H9 (cell line): ENCODE measurements at regions not wholly inside any gene's neighbourhood (a gene's known extent, or its start where the extent isn't known, plus 50 kb on each side); places are given as distances from the start of the nearest gene placed in this dataset.

Source experiments
- DNase-seq: peaks from one replicate; pipeline ENCODE4 v3.0.0-alpha.2; 2017
- H2AFZ ChIP-seq: one replicate; pipeline ENCODE4 v1.6.1; 2013; ENCODE audit warnings: mild to moderate bottlenecking, low read length, control low read depth, moderate library complexity
- H2AK5ac ChIP-seq: 2 replicates; pipeline ENCODE4 v1.6.1; 2013; ENCODE audit warnings: low read length, control low read depth, mixed read lengths; ENCODE audit not compliant: insufficient read length
- H2BK120ac ChIP-seq: one replicate; pipeline ENCODE4 v1.6.1; 2013; ENCODE audit warnings: low read depth, mild to moderate bottlenecking, low read length, control low read depth, inconsistent platforms; ENCODE audit not compliant: poor library complexity, severe bottlenecking
- H2BK12ac ChIP-seq: 2 replicates; pipeline ENCODE4 v1.6.1; 2013; ENCODE audit warnings: low read length, control low read depth, mixed read lengths, low read depth; ENCODE audit not compliant: insufficient read length
- H2BK15ac ChIP-seq: 2 replicates; pipeline ENCODE4 v1.6.1; 2013; ENCODE audit warnings: low read depth, low read length, control low read depth
- H2BK20ac ChIP-seq: one replicate; pipeline ENCODE4 v1.6.1; 2013; ENCODE audit warnings: low read depth, mild to moderate bottlenecking, low read length, control low read depth, inconsistent platforms; ENCODE audit not compliant: poor library complexity, severe bottlenecking
- H2BK5ac ChIP-seq: 2 replicates; pipeline ENCODE4 v1.6.1; 2013; ENCODE audit warnings: low read length, control low read depth, mixed read lengths; ENCODE audit not compliant: insufficient read length
- H3K14ac ChIP-seq: 2 replicates; pipeline ENCODE4 v1.6.1; 2013; ENCODE audit warnings: low read length, control low read depth; ENCODE audit not compliant: insufficient read depth
- H3K18ac ChIP-seq: 2 replicates; pipeline ENCODE4 v1.6.1; 2013; ENCODE audit warnings: low read depth, mild to moderate bottlenecking, mixed read lengths, low read length, control low read depth; ENCODE audit not compliant: insufficient read length
- H3K23ac ChIP-seq: 2 replicates; pipeline ENCODE4 v1.6.1; 2013; ENCODE audit warnings: low read length, control low read depth, mixed read lengths, low read depth; ENCODE audit not compliant: insufficient read length
- H3K23me2 ChIP-seq: 2 replicates; pipeline ENCODE4 v1.6.1; 2013; ENCODE audit warnings: low read depth, mild to moderate bottlenecking, mixed read lengths, low read length, control low read depth; ENCODE audit not compliant: insufficient read length, poor library complexity, severe bottlenecking
- H3K27ac ChIP-seq: 2 replicates; pipeline ENCODE4 v1.5.1; 2013; ENCODE audit warnings: low read length, control low read depth, mixed read lengths, low read depth; ENCODE audit not compliant: insufficient read length
- H3K27me3 ChIP-seq: 2 replicates; pipeline ENCODE4 v1.6.1; 2013; ENCODE audit warnings: low read length, control low read depth, inconsistent platforms; ENCODE audit not compliant: insufficient read depth
- H3K4ac ChIP-seq: 2 replicates; pipeline ENCODE4 v1.6.1; 2013; ENCODE audit warnings: low read depth, mild to moderate bottlenecking, control low read depth, inconsistent platforms, low read length, moderate library complexity
- H3K4me1 ChIP-seq: 2 replicates; pipeline ENCODE4 v1.6.1; 2013; ENCODE audit warnings: low read length, control low read depth, inconsistent platforms; ENCODE audit not compliant: insufficient read depth
- H3K4me2 ChIP-seq: 2 replicates; pipeline ENCODE4 v1.6.1; 2013; ENCODE audit warnings: low read length, control low read depth, mixed read lengths; ENCODE audit not compliant: insufficient read length, insufficient read depth
- H3K56ac ChIP-seq: 2 replicates; pipeline ENCODE4 v1.6.1; 2013; ENCODE audit warnings: low read depth, mild to moderate bottlenecking, mixed read lengths, low read length, control low read depth; ENCODE audit not compliant: insufficient read length
- H3K79me1 ChIP-seq: 2 replicates; pipeline ENCODE4 v1.6.1; 2013; ENCODE audit warnings: low read depth, mild to moderate bottlenecking, moderate library complexity, low read length, control low read depth, inconsistent platforms; ENCODE audit not compliant: insufficient read depth, poor library complexity, severe bottlenecking
- H3K79me2 ChIP-seq: 2 replicates; pipeline ENCODE4 v1.6.1; 2013; ENCODE audit warnings: low read length, control low read depth, inconsistent platforms; ENCODE audit not compliant: insufficient read depth
- H3K9ac ChIP-seq: 2 replicates; pipeline ENCODE4 v1.6.1; 2013; ENCODE audit warnings: low read length, control low read depth, mixed read lengths; ENCODE audit not compliant: insufficient read length; ENCODE audit errors: extremely low read depth
- H3K9me3 ChIP-seq: one replicate; pipeline ENCODE4 v1.6.1; 2013; ENCODE audit warnings: low read depth, low read length, inconsistent platforms; ENCODE audit not compliant: control insufficient read depth
- H3T11ph ChIP-seq: one replicate; pipeline ENCODE4 v1.6.1; 2013; ENCODE audit warnings: mild to moderate bottlenecking, low read length, control low read depth, inconsistent platforms
- H4K20me1 ChIP-seq: one replicate; pipeline ENCODE4 v1.6.1; 2013; ENCODE audit not compliant: control insufficient read depth, insufficient read length, insufficient read depth
- H4K5ac ChIP-seq: 2 replicates; pipeline ENCODE4 v1.6.1; 2013; ENCODE audit warnings: low read depth, mild to moderate bottlenecking, mixed read lengths, low read length, control low read depth; ENCODE audit not compliant: insufficient read length
- H4K8ac ChIP-seq: replicated peaks from 2 replicates; pipeline ENCODE4 v1.6.1; 2013; ENCODE audit warnings: low read length, control low read depth, mixed read lengths, low read depth; ENCODE audit not compliant: insufficient read length
- H4K91ac ChIP-seq: 2 replicates; pipeline ENCODE4 v1.6.1; 2013; ENCODE audit warnings: low read depth, mild to moderate bottlenecking, moderate library complexity, mixed read lengths, low read length, control low read depth; ENCODE audit not compliant: insufficient read length
- H3K27ac Mint-ChIP-seq, 3 experiments: 2 replicates in 2 of 3; 3 replicates in 1 of 3; pipeline ENCODE4 v1.8.0; 2020 to 2021; ENCODE audit warnings: mixed read lengths in 3 of 3, mild to moderate bottlenecking in 1 of 3, moderate library complexity in 1 of 3
- H3K27me3 Mint-ChIP-seq: 2 replicates; pipeline ENCODE4 v1.8.0; 2021; ENCODE audit warnings: low read depth, mild to moderate bottlenecking, moderate library complexity, mixed read lengths
- H3K36me3 Mint-ChIP-seq, 3 experiments: 2 replicates in 2 of 3; 3 replicates in 1 of 3; pipeline ENCODE4 v1.8.0; 2020 to 2021; ENCODE audit warnings: low read depth in 3 of 3, mixed read lengths in 3 of 3; ENCODE audit not compliant: insufficient read depth in 1 of 3
- H3K4me1 Mint-ChIP-seq, 2 experiments: 2 replicates each; pipeline ENCODE4 v1.8.0; 2020; ENCODE audit warnings: mixed read lengths in 2 of 2
- H3K4me3 Mint-ChIP-seq, 2 experiments: 2 replicates in 1 of 2; 3 replicates in 1 of 2; pipeline ENCODE4 v1.8.0; 2020 to 2021; ENCODE audit warnings: mild to moderate bottlenecking in 2 of 2, mixed read lengths in 2 of 2, moderate library complexity in 1 of 2
- H3K9me3 Mint-ChIP-seq, 2 experiments: 2 replicates in 1 of 2; 3 replicates in 1 of 2; pipeline ENCODE4 v1.8.0; 2020; ENCODE audit warnings: mild to moderate bottlenecking in 2 of 2, mixed read lengths in 2 of 2, moderate library complexity in 1 of 2
- CTCF ChIP-seq: fragments of 200-600 bp; sonication (generic); conservative IDR thresholded peaks from 3 replicates; pipeline ENCODE4 v1.8.0; 2021; ENCODE audit warnings: antibody characterized with exemption, mild to moderate bottlenecking
- WGBS: extraction: QIAGEN DNeasy Blood & Tissue Kit; methylation state at CpG from one replicate; pipeline ENCODE4 v1.1.7; 2013; ENCODE audit warnings: missing lambda C conversion rate, low lambda C conversion rate, mixed read lengths; ENCODE audit not compliant: insufficient read length; ENCODE audit errors: extremely low coverage; 5-methylcytosine and 5-hydroxymethylcytosine counted together

GRCh38 chr6:97915537-97915936 lies 632.5 kb upstream of the MMS22L start:
- H2BK15ac ChIP-seq = no peak overlapping the region
- H3K27me3 ChIP-seq = no peaks in the 10 kb centered on the region
- H3K27ac ChIP-seq = no peak overlapping the region
- H4K8ac ChIP-seq = no peak overlapping the region
- H4K5ac ChIP-seq = no peak overlapping the region
- H3K56ac ChIP-seq = no peak overlapping the region
- no peaks in the 10 kb centered on the region for H4K20me1 ChIP-seq
- peaks cover 10% of the 10 kb centered on the region; the same call in 1 of the 2 replicates for H3K4me1 ChIP-seq
- H3K79me2 ChIP-seq = no peaks in the 10 kb centered on the region
- DNase-seq = no peak
- TF ChIP-seq CTCF = no peak
- H2BK5ac ChIP-seq = no peak overlapping the region
- peaks cover 28 to 39% of the 10 kb centered on the region in 2 experiments for H3K4me1 Mint-ChIP-seq
- no CpG with 5 or more reads among the region's 2 CpGs for WGBS
- H3K18ac ChIP-seq = no peak overlapping the region
- no peak overlapping the region for H3K9ac ChIP-seq
- peak overlapping the region in 1 of 3 experiments; percentile 17; a peak in 1 of 7 replicates for H3K27ac Mint-ChIP-seq
- no peak overlapping the region for H3K23ac ChIP-seq
- H2BK12ac ChIP-seq = no peak overlapping the region
- H3K23me2 ChIP-seq = no peaks in the 10 kb centered on the region
- H3K9me3 ChIP-seq = no peaks in the 10 kb centered on the region
- H3K9me3 Mint-ChIP-seq = no peaks in the 10 kb centered on the region
- H3K36me3 Mint-ChIP-seq = no peaks in the 10 kb centered on the region
- H2AK5ac ChIP-seq = no peak overlapping the region
- H3K79me1 ChIP-seq = no peaks in the 10 kb centered on the region
- H3K14ac ChIP-seq = no peak overlapping the region
- no peak overlapping the region for H3K4me2 ChIP-seq
- H3T11ph ChIP-seq = no peak overlapping the region
- H3K4me3 Mint-ChIP-seq = no peak overlapping the region
- no peaks in the 10 kb centered on the region for H3K27me3 Mint-ChIP-seq
- H2AFZ ChIP-seq = no peak overlapping the region
- H2BK120ac ChIP-seq = no peak overlapping the region
- H3K4ac ChIP-seq = no peak overlapping the region
- H2BK20ac ChIP-seq = no peak overlapping the region
- H4K91ac ChIP-seq = no peak overlapping the region
